ENCODE measurements at regions not wholly inside any gene's neighbourhood (a gene's known extent, or its start where the extent isn't known, plus 50 kb on each side); places are given as distances from the start of the nearest gene placed in this dataset.

- CTCF ChIA-PET: no interaction called here
- H2AFZ ChIP-seq (replicated peaks; ENCODE audit: low read length, poor library complexity): no peak overlapping the region
- in situ Hi-C loops (cut with MboI; ENCODE audit: low sequenced_read_pairs) (no loop called here), dilution Hi-C loops (cut with HindIII; ENCODE audit: low sequenced_read_pairs, unreplicated experiment) (no loop called here), intact Hi-C loops (cut with micrococcal nuclease) (no loop called here)
- H4K20me1 ChIP-seq (ENCODE audit: insufficient read depth, low read length): no peaks in the 10 kb centered on the region
- DNase-seq (no peak), ATAC-seq (ENCODE audit: low read depth) (no peak)
- H3K9me3 ChIP-seq (ENCODE audit: control insufficient read depth, insufficient read depth, low read length): peaks cover 24% of the 10 kb centered on the region
- no peaks in the 10 kb centered on the region for H3K27me3 ChIP-seq (ENCODE audit: control insufficient read depth, insufficient read depth, low read length)
- H4K8ac ChIP-seq (ENCODE audit: low read depth in 2 of 2, low read length in 2 of 2): no peak overlapping the region
- H3K27ac ChIP-seq (ENCODE audit: insufficient read depth, low read length): no peak overlapping the region
- BruUV-seq (replicated peaks): no TSS peak
- no peaks in the 10 kb centered on the region for H3K4me1 ChIP-seq (ENCODE audit: control insufficient read depth, insufficient read depth, low read length)
- no peak overlapping the region for H2BK20ac ChIP-seq (ENCODE audit: low read depth, low read length)
- H3K4me3 ChIP-seq (ENCODE audit: insufficient read depth, low read depth, low read length): no peak overlapping the region
- H2BK5ac ChIP-seq (ENCODE audit: low read depth, low read length, poor library complexity, severe bottlenecking): no peak overlapping the region
- no peaks in the 10 kb centered on the region for H3K9me1 ChIP-seq (ENCODE audit: insufficient read depth, low read length)
- H2BK15ac ChIP-seq (ENCODE audit: low read depth, low read length): no peak overlapping the region
- no peak overlapping the region for H3K23ac ChIP-seq (ENCODE audit: low read depth, low read length)
- no peak overlapping the region for H2AK5ac ChIP-seq (ENCODE audit: low read depth, low read length)
- H3K9ac ChIP-seq (ENCODE audit: low read depth, low read length): no peak overlapping the region
- H3K36me3 ChIP-seq (ENCODE audit: control insufficient read depth, insufficient read depth, low read length): no peaks in the 10 kb centered on the region
- H2AK9ac ChIP-seq (replicated peaks; ENCODE audit: low read depth, low read length, poor library complexity): no peak overlapping the region
- POLR2A ChIA-PET (ENCODE audit: unreplicated experiment): no interaction called here
- H4K5ac ChIP-seq (ENCODE audit: low read depth, low read length): no peak overlapping the region
- no peak overlapping the region for H3K4ac ChIP-seq (ENCODE audit: low read depth, low read length)
- H3K56ac ChIP-seq (ENCODE audit: extremely low read depth, insufficient read depth, low read length): no peak overlapping the region
- H2BK120ac ChIP-seq (ENCODE audit: low read depth, low read length): no peak overlapping the region
- no peak overlapping the region for H3K18ac ChIP-seq (ENCODE audit: low read depth, low read length)
- TF ChIP-seq ELK1 (IDR thresholded peaks at IDR 0.05; ENCODE audit: borderline replicate concordance, low read depth, low read length): no peak
- TF ChIP-seq FOS (IDR thresholded peaks at IDR 0.05; ENCODE audit: low read depth, low read length): no peak
- TF ChIP-seq SMC3 (IDR thresholded peaks at IDR 0.05; ENCODE audit: low read depth, low read length): no peak
- no peak for TF ChIP-seq MAFK (IDR thresholded peaks at IDR 0.05; ENCODE audit: low read depth, low read length)
- no peak for TF ChIP-seq BHLHE40 (IDR thresholded peaks at IDR 0.05; ENCODE audit: low read depth, low read length)
- no peak overlapping the region for H3K14ac ChIP-seq (replicated peaks; ENCODE audit: low read depth, low read length)
- H3K4me2 ChIP-seq (ENCODE audit: low read depth, low read length): no peak overlapping the region
- no peak overlapping the region for H4K91ac ChIP-seq (ENCODE audit: insufficient read depth, low read depth, low read length)
- H3K79me1 ChIP-seq (ENCODE audit: low read depth in 1 of 2, low read length in 2 of 2): no peaks in the 10 kb centered on the region
- 35% methylated on average over 4 of the region's 35 CpGs; no CpG with 5 or more reads in 1 of the 2 experiments for whole genome bisulfite sequencing, 2 experiments (ENCODE audit: extremely low coverage in 2 of 2, insufficient read length in 1 of 2)
These were observed 1516.9 kb upstream of the DEFB115 start for GRCh38 chr20:29740601-29740950.

All from IMR-90 (cell line).